A673 (cell line): ENCODE measurements at regions not wholly inside any gene's neighbourhood (a gene's known extent, or its start where the extent isn't known, plus 50 kb on each side); places are given as distances from the start of the nearest gene placed in this dataset.
A peak's percentile ranks its signal among the peaks of the same experiment; 100 is the strongest.
"Not testable (repeated sequence)": the region's sequence is repeated elsewhere in the genome, so short reads cannot be mapped to it uniquely, and the experiment has no call there.

ENCODE experiments used
- CTCF ChIP-seq: fragments of 300-800, 200-600 bp; sonication (generic); conservative IDR thresholded peaks from 2 replicates; pipeline ENCODE4 v1.5.1; 2017; ENCODE audit warnings: low read depth, mild to moderate bottlenecking, antibody characterized with exemption, low read length, moderate library complexity, mixed read lengths
- EZH2 ChIP-seq: fragments of 200-600 bp; sonication (generic); IDR thresholded peaks from 2 replicates; pipeline ENCODE4 v1.6.1; 2017; ENCODE audit warnings: borderline replicate concordance, low read depth, mild to moderate bottlenecking, mixed read lengths, antibody characterized with exemption, low read length; ENCODE audit not compliant: poor library complexity, severe bottlenecking

GRCh38 chr21:31785237-31786163, 53.6 kb upstream of the SCAF4 start:
- TF ChIP-seq CTCF, result peak; percentile 87
- not testable (repeated sequence) for TF ChIP-seq EZH2
